ENCODE measurements at regions not wholly inside any gene's neighbourhood (a gene's known extent, or its start where the extent isn't known, plus 50 kb on each side); places are given as distances from the start of the nearest gene placed in this dataset.

DNA sequence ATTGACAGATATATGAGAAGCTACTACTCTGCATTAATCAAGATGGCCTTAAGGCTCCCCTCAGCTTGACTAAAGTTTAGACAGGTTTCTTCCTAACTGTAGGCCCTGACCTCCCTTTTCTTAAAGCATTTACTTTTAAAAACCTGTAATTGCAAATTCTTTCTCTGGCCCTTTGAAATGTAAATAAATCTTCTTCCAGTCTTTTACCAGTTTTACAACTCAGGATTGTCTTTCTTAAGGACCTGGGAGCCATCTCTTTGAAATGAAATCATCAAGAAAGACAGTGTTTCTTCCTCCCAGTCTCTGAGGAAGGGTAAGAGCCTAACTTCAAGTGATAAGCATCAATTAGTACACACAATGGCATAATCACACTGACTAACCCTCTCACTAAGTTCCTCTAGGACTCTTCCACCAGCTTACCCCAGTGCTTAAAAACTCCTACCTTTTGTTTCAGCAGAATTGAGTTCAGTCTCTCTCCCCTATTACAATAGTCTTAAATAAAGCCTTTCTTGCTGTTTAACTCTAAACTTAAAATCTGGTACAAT lies 58.7 kb upstream of the CDH20 start:
- no peak for DNase-seq (ENCODE audit: low spot score)
- Histone ChIP-seq H3K36me3 (ENCODE audit: control insufficient read depth in 4 of 4, insufficient read depth in 3 of 4, low read depth in 1 of 4, low read length in 3 of 4) (no peaks in the 10 kb centered on the region), H3K4me1 (ENCODE audit: control insufficient read depth in 4 of 4, insufficient read depth in 4 of 4, low read length in 3 of 4) (no peaks in the 10 kb centered on the region), H3K9me3 (ENCODE audit: control insufficient read depth in 4 of 4, low read length in 3 of 4) (peaks cover 0 to 3% (median 0%) of the 10 kb centered on the region in 4 donors), H3K9ac (ENCODE audit: low read depth in 1 of 2, low read length in 2 of 2) (no peak overlapping the region), H3K27me3 (ENCODE audit: control insufficient read depth in 4 of 4, insufficient read depth in 4 of 4, low read length in 3 of 4) (no peaks in the 10 kb centered on the region), H3K4me3 (ENCODE audit: low read depth in 1 of 3, low read length in 3 of 3) (no peak overlapping the region), H3K27ac (ENCODE audit: low read depth in 1 of 2, low read length in 2 of 2) (no peak overlapping the region)
- TF ChIP-seq, protein P1, sequence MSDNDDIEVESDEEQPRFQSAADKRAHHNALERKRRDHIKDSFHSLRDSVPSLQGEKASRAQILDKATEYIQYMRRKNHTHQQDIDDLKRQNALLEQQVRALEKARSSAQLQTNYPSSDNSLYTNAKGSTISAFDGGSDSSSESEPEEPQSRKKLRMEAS (IDR thresholded peaks at IDR 0.05): no peak
- TF ChIP-seq, protein P2, sequence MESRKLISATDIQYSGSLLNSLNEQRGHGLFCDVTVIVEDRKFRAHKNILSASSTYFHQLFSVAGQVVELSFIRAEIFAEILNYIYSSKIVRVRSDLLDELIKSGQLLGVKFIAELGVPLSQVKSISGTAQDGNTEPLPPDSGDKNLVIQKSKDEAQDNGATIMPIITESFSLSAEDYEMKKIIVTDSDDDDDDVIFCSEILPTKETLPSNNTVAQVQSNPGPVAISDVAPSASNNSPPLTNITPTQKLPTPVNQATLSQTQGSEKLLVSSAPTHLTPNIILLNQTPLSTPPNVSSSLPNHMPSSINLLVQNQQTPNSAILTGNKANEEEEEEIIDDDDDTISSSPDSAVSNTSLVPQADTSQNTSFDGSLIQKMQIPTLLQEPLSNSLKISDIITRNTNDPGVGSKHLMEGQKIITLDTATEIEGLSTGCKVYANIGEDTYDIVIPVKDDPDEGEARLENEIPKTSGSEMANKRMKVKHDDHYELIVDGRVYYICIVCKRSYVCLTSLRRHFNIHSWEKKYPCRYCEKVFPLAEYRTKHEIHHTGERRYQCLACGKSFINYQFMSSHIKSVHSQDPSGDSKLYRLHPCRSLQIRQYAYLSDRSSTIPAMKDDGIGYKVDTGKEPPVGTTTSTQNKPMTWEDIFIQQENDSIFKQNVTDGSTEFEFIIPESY (IDR thresholded peaks at IDR 0.05): no peak
- TF ChIP-seq, protein P3, sequence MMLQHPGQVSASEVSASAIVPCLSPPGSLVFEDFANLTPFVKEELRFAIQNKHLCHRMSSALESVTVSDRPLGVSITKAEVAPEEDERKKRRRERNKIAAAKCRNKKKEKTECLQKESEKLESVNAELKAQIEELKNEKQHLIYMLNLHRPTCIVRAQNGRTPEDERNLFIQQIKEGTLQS (IDR thresholded peaks at IDR 0.05): no peak
- TF ChIP-seq RXRA (IDR thresholded peaks at IDR 0.05): no peak
- TF ChIP-seq RAD21 (IDR thresholded peaks at IDR 0.05): no peak
- no peak for TF ChIP-seq YY1 (IDR thresholded peaks at IDR 0.05)
- no peak for TF ChIP-seq FOXA2 (IDR thresholded peaks at IDR 0.05)
- no peak for TF ChIP-seq GABPA (IDR thresholded peaks at IDR 0.05 in 1 of 2, conservative IDR thresholded peaks at IDR 0.05 in 1 of 2)
- no peak for TF ChIP-seq HNF4G (IDR thresholded peaks at IDR 0.05)
- TF ChIP-seq HNF4A (conservative IDR thresholded peaks at IDR 0.05): no peak
- no peak for TF ChIP-seq NR2F2 (IDR thresholded peaks at IDR 0.05)
- TF ChIP-seq, protein P4, sequence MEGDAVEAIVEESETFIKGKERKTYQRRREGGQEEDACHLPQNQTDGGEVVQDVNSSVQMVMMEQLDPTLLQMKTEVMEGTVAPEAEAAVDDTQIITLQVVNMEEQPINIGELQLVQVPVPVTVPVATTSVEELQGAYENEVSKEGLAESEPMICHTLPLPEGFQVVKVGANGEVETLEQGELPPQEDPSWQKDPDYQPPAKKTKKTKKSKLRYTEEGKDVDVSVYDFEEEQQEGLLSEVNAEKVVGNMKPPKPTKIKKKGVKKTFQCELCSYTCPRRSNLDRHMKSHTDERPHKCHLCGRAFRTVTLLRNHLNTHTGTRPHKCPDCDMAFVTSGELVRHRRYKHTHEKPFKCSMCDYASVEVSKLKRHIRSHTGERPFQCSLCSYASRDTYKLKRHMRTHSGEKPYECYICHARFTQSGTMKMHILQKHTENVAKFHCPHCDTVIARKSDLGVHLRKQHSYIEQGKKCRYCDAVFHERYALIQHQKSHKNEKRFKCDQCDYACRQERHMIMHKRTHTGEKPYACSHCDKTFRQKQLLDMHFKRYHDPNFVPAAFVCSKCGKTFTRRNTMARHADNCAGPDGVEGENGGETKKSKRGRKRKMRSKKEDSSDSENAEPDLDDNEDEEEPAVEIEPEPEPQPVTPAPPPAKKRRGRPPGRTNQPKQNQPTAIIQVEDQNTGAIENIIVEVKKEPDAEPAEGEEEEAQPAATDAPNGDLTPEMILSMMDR (IDR thresholded peaks at IDR 0.05; ENCODE audit: low read depth, low read length, missing input control): no peak
- TF ChIP-seq EGR1 (IDR thresholded peaks at IDR 0.05; ENCODE audit: low read depth in 2 of 2): no peak
- no peak for TF ChIP-seq FOXA1 (IDR thresholded peaks at IDR 0.05)

DNA sequence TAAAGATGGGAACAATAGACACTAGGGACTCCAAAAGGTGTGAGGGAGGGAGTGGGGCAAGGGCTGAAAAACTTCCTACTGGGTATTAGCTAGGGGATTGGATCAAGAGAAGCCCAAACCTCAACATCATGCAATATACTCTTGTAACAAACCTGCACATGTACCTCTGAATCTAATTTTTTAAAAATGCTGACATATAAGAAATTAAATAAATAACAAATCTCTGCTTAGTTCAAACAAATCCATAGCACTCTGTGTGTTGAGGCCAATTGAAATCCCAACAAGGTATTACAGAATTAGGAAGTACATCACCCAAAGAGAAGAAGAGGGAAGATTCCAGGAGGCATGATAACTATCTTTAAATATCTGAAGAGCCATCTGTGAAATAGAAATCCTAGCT lies 55.4 kb upstream of the CDH20 start:
- no peak for DNase-seq (ENCODE audit: low spot score)
- H3K4me3 ChIP-seq (ENCODE audit: low read depth in 1 of 3, low read length in 3 of 3): no peak overlapping the region
- TF ChIP-seq, protein P1 (IDR thresholded peaks at IDR 0.05): no peak
- TF ChIP-seq FOXA2 (IDR thresholded peaks at IDR 0.05) (no peak), GABPA (IDR thresholded peaks at IDR 0.05 in 1 of 2, conservative IDR thresholded peaks at IDR 0.05 in 1 of 2) (no peak), EGR1 (IDR thresholded peaks at IDR 0.05; ENCODE audit: low read depth in 2 of 2) (no peak), TAF1 (conservative IDR thresholded peaks at IDR 0.05) (no peak), SP1 (IDR thresholded peaks at IDR 0.05) (no peak), HNF4A (conservative IDR thresholded peaks at IDR 0.05) (no peak), RAD21 (IDR thresholded peaks at IDR 0.05) (no peak), HNF4G (IDR thresholded peaks at IDR 0.05) (no peak), FOXA1 (IDR thresholded peaks at IDR 0.05) (no peak), RXRA (IDR thresholded peaks at IDR 0.05) (no peak), NR2F2 (IDR thresholded peaks at IDR 0.05) (no peak), JUND (IDR thresholded peaks at IDR 0.05) (no peak), YY1 (IDR thresholded peaks at IDR 0.05) (no peak)
- TF ChIP-seq, protein P4 (IDR thresholded peaks at IDR 0.05; ENCODE audit: low read depth, low read length, missing input control): no peak
- TF ChIP-seq, protein P3 (IDR thresholded peaks at IDR 0.05): no peak
- TF ChIP-seq, protein P2 (IDR thresholded peaks at IDR 0.05): no peak

More for the DNA sequence above, 55.4 kb upstream of the CDH20 start:
- no peaks in the 10 kb centered on the region for H3K27me3 ChIP-seq (ENCODE audit: control insufficient read depth in 4 of 4, insufficient read depth in 4 of 4, low read length in 3 of 4)
- peaks cover 0 to 7% (median 2%) of the 10 kb centered on the region in 4 donors for H3K9me3 ChIP-seq (ENCODE audit: control insufficient read depth in 4 of 4, low read length in 3 of 4)
- H3K36me3 ChIP-seq (ENCODE audit: control insufficient read depth in 4 of 4, insufficient read depth in 3 of 4, low read depth in 1 of 4, low read length in 3 of 4): no peaks in the 10 kb centered on the region
- no peak overlapping the region for H3K27ac ChIP-seq (ENCODE audit: low read depth in 1 of 2, low read length in 2 of 2)
- no peak overlapping the region for H3K9ac ChIP-seq (ENCODE audit: low read depth in 1 of 2, low read length in 2 of 2)
- H3K4me1 ChIP-seq (ENCODE audit: control insufficient read depth in 4 of 4, insufficient read depth in 4 of 4, low read length in 3 of 4): no peaks in the 10 kb centered on the region
